Bronchial epithelial cell (primary cell): ENCODE measurements at regions not wholly inside any gene's neighbourhood (a gene's known extent, or its start where the extent isn't known, plus 50 kb on each side); places are given as distances from the start of the nearest gene placed in this dataset.

Experiments
- DNase-seq: peaks from one replicate; pipeline ENCODE4 v3.0.0-alpha.2; 2010; ENCODE audit warnings: low read depth
- FAIRE-seq: peaks from 2 replicates; lab custom pipeline; 2011; peaks lifted over from hg19 to GRCh38; lab: Jason Lieb, UNC
- H3K27me3 ChIP-seq: 2 replicates; pipeline ENCODE4 v1.5.1; 2011; ENCODE audit warnings: low read length; ENCODE audit not compliant: control insufficient read depth, insufficient read depth
- H3K36me3 ChIP-seq: 2 replicates; pipeline ENCODE4 v1.5.1; 2011; ENCODE audit warnings: low read length; ENCODE audit not compliant: control insufficient read depth, insufficient read depth
- H3K4me3 ChIP-seq: 2 replicates; pipeline ENCODE4 v1.5.1; 2011; ENCODE audit warnings: mild to moderate bottlenecking, low read depth, low read length, control low read depth
- CTCF ChIP-seq: IDR thresholded peaks from 2 replicates; pipeline ENCODE4 v1.5.1; 2011; ENCODE audit warnings: mild to moderate bottlenecking, moderate library complexity, low read length, control low read depth, inconsistent platforms; ENCODE audit not compliant: insufficient read depth, severe bottlenecking

GRCh38 chr2:105655244-105655643, 89.5 kb upstream of the NCK2 start:
- no peak for TF ChIP-seq CTCF
- Histone ChIP-seq H3K36me3 (no peaks in the 10 kb centered on the region), H3K4me3 (no peak overlapping the region), H3K27me3 (no peaks in the 10 kb centered on the region)
- FAIRE-seq, result no peak
- DNase-seq, result peak; percentile 15

GRCh38 chr2:105654474-105655004, 90.2 kb upstream of the NCK2 start:
- no peak for FAIRE-seq
- TF ChIP-seq CTCF, result no peak
- H3K27me3 ChIP-seq, result no peaks in the 10 kb centered on the region
- H3K4me3 ChIP-seq, result no peak overlapping the region
- H3K36me3 ChIP-seq, result no peaks in the 10 kb centered on the region
- DNase-seq, result no peak

GRCh38 chr2:105653302-105653701, 91.4 kb upstream of the NCK2 start:
- FAIRE-seq, result no peak

GRCh38 chr2:105652014-105652796, 92.5 kb upstream of the NCK2 start:
- TF ChIP-seq CTCF, result no peak
- Histone ChIP-seq H3K36me3 (no peaks in the 10 kb centered on the region), H3K4me3 (no peak overlapping the region), H3K27me3 (no peaks in the 10 kb centered on the region)
- DNase-seq (no peak), FAIRE-seq (no peak)

More at GRCh38 chr2:105653302-105653701, 91.4 kb upstream of the NCK2 start:
- H3K4me3 ChIP-seq, result no peak overlapping the region
- H3K27me3 ChIP-seq, result no peaks in the 10 kb centered on the region
- no peak for DNase-seq
- no peak for TF ChIP-seq CTCF
- H3K36me3 ChIP-seq, result no peaks in the 10 kb centered on the region

GRCh38 chr2:105649534-105649933, 95.2 kb upstream of the NCK2 start:
- no peak for TF ChIP-seq CTCF
- H3K4me3 ChIP-seq, result no peak overlapping the region
- no peaks in the 10 kb centered on the region for H3K27me3 ChIP-seq
- DNase-seq, result no peak
- H3K36me3 ChIP-seq, result no peaks in the 10 kb centered on the region
- FAIRE-seq, result peak; percentile 83
